ENCODE measurements at regions not wholly inside any gene's neighbourhood (a gene's known extent, or its start where the extent isn't known, plus 50 kb on each side); places are given as distances from the start of the nearest gene placed in this dataset.

DNA sequence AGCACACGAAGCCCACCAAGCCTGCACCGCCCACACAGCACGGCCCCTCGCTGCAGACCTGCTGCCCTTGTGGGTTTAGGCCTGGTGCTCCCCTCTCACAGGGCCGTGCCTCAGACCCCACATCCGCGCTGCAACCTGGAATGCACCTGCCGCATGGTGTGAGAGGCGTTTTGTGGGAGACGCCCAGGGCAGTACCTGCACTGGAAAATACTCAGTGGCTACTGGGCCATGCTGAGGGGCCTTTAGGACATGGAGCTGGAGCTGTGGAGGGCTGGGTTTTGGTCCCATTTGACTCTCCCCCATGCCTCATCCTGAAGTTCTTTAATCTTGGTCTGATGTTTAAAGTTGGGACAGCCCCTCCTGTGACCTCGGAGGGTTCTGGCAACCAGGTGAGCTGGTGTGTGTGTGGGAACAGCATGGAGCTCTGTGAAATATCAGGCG is 116.3 kb downstream of the ERMARD start:
- ChIA-PET CTCF (no interaction called here), POLR2A (no interaction called here)
- Mint-ChIP-seq H3K27me3 (peaks cover 2% of the 10 kb centered on the region), H3K27ac (no peak overlapping the region), H3K4me3 (no peak overlapping the region), H3K36me3 (ENCODE audit: low read depth) (no peaks in the 10 kb centered on the region), H3K4me1 (no peaks in the 10 kb centered on the region), H3K9me3 (peaks cover 6% of the 10 kb centered on the region)
- DNase-seq: no peak

DNA sequence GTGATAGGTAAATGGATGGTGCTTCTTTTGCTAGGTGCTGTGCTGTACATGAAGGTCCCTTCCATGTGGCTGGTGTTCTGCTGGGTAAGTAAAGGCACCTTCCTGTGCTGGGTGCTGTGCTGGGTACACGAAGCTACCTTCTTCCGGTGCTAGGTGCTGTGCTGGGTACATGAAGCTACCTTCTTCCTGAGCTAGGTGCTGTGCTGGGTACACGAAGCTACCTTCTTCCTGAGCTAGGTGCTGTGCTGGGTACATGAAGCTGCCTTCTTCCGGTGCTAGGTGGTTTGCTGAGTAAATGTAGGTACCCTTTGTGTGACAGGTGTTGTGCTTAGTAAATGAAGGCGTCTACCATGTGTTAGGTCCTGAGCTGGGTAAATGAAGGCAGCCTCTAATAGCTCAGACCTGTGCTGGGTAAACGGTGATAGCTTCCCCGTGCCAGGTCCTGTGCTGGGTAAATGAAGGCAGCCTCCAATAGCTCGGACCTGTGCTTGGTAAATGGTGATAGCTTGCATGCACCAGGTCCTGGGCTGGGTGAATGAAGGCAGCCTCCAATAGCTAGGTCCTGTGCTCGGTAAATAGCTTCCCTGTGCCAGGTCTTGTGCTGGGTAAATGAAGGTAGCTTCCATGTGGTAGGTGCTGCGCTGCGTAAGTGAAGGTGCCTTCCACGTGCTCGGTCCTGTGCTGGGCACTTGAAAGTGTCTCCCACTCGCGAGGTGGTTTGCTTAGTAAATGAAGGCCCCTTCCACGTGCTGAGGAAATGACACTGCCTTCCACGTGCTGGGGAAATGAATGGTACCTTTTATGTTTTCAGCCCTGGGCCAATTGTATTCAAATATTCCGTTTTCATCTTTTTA is 115.5 kb downstream of the ERMARD start:
- Mint-ChIP-seq H3K36me3 (ENCODE audit: low read depth) (no peaks in the 10 kb centered on the region), H3K4me3 (no peak overlapping the region), H3K9me3 (peaks cover 6% of the 10 kb centered on the region), H3K4me1 (no peaks in the 10 kb centered on the region), H3K27ac (no peak overlapping the region), H3K27me3 (no peaks in the 10 kb centered on the region)
- no peak for DNase-seq
- ChIA-PET POLR2A (no interaction called here), CTCF (no interaction called here)

DNA sequence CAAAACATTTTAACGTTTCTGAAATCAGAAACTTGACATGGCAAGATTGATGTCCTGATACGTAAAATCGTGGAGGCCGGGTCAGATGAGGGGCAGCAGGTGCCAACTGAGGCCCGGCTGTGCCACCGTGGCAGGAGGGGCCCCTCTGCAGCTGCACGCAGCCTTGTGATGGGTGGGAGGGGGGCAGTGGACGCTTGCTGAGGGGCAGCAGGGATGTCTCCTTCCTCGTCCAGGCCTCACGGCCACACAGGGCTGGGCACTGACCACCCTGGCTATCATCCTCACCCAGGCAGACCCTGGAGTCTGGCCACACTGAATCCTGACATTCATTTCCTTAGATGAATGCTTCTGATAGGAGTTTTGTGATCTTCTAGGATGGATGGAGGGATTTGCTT is 114.7 kb downstream of the ERMARD start:
- H3K36me3 Mint-ChIP-seq (ENCODE audit: low read depth): no peaks in the 10 kb centered on the region
- CTCF ChIA-PET: no interaction called here
- no peak overlapping the region for H3K4me3 Mint-ChIP-seq
- peaks cover 6% of the 10 kb centered on the region for H3K9me3 Mint-ChIP-seq
- POLR2A ChIA-PET: no interaction called here
- no peak for DNase-seq
- no peak overlapping the region for H3K27ac Mint-ChIP-seq
- no peaks in the 10 kb centered on the region for H3K4me1 Mint-ChIP-seq
- no peaks in the 10 kb centered on the region for H3K27me3 Mint-ChIP-seq

GRCh38 chr6:169865346-169866139 is 114.1 kb downstream of the ERMARD start:
- Mint-ChIP-seq H3K27me3 (no peaks in the 10 kb centered on the region), H3K36me3 (ENCODE audit: low read depth) (peaks cover 1% of the 10 kb centered on the region), H3K4me1 (peaks cover 4% of the 10 kb centered on the region), H3K9me3 (peaks cover 6% of the 10 kb centered on the region), H3K4me3 (no peak overlapping the region), H3K27ac (no peak overlapping the region)
- POLR2A ChIA-PET: no interaction called here
- CTCF ChIA-PET: no interaction called here
- no peak for DNase-seq

- H3K27ac Mint-ChIP-seq: no peak overlapping the region
- H3K4me3 Mint-ChIP-seq: no peak overlapping the region
- DNase-seq: no peak
- H3K4me1 Mint-ChIP-seq: peaks cover 7% of the 10 kb centered on the region
- H3K9me3 Mint-ChIP-seq: peaks cover 6% of the 10 kb centered on the region
- POLR2A ChIA-PET: no interaction called here
- CTCF ChIA-PET: interaction anchor here (1.0 kb wide), 1 partner anchor 33 kb away, joined by 4 read pairs; no protein-coding TSS in a partner anchor
- peaks cover 1% of the 10 kb centered on the region for H3K36me3 Mint-ChIP-seq (ENCODE audit: low read depth)
- no peaks in the 10 kb centered on the region for H3K27me3 Mint-ChIP-seq
Measured at GRCh38 chr6:169864148-169865020, 113.0 kb downstream of the ERMARD start.

GRCh38 chr6:169863710-169864109 is 112.3 kb downstream of the ERMARD start:
- ChIA-PET POLR2A (no interaction called here), CTCF (no interaction called here)
- DNase-seq: no peak
- Mint-ChIP-seq H3K36me3 (ENCODE audit: low read depth) (peaks cover 1% of the 10 kb centered on the region), H3K27ac (no peak overlapping the region), H3K27me3 (no peaks in the 10 kb centered on the region), H3K4me3 (no peak overlapping the region), H3K4me1 (peaks cover 7% of the 10 kb centered on the region), H3K9me3 (peaks cover 6% of the 10 kb centered on the region)

DNA sequence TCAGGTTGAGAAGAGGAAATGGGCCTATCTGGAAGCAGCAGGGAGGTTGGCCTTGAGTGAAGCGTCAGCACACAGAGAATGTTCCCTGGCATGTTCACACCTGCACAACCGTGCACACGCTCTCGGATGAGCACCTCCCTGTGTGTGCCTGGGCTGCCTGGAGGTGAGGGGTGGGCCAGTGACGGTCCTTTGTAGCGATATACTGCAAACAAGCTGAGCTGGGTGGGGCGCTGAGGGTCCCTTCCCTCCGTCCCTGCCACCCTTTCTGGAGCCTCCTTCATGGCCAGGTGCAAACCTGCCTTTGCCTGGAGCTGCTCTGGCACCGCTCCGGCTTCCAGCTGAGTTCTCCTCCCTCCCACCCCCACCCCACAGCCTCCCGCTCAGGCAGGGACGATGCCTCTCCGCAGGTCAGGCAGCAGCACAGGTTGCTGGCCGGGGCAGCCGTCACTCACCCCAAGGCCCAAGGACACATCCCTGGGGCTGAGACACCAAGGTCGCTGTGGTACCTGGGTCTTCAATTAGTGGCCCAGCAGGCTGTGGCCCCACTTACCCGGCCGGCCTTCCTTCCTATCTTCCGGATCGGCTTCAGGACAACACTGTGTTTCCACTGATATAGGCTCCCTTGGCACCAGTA is 111.6 kb downstream of the ERMARD start:
- DNase-seq: no peak
- no peak overlapping the region for H3K4me3 Mint-ChIP-seq
- ChIA-PET POLR2A (no interaction called here), CTCF (no interaction called here)
- H3K27ac Mint-ChIP-seq: no peak overlapping the region
- H3K36me3 Mint-ChIP-seq (ENCODE audit: low read depth): peaks cover 1% of the 10 kb centered on the region
- peaks cover 7% of the 10 kb centered on the region for H3K4me1 Mint-ChIP-seq
- no peaks in the 10 kb centered on the region for H3K27me3 Mint-ChIP-seq
- peaks cover 6% of the 10 kb centered on the region for H3K9me3 Mint-ChIP-seq

DNA sequence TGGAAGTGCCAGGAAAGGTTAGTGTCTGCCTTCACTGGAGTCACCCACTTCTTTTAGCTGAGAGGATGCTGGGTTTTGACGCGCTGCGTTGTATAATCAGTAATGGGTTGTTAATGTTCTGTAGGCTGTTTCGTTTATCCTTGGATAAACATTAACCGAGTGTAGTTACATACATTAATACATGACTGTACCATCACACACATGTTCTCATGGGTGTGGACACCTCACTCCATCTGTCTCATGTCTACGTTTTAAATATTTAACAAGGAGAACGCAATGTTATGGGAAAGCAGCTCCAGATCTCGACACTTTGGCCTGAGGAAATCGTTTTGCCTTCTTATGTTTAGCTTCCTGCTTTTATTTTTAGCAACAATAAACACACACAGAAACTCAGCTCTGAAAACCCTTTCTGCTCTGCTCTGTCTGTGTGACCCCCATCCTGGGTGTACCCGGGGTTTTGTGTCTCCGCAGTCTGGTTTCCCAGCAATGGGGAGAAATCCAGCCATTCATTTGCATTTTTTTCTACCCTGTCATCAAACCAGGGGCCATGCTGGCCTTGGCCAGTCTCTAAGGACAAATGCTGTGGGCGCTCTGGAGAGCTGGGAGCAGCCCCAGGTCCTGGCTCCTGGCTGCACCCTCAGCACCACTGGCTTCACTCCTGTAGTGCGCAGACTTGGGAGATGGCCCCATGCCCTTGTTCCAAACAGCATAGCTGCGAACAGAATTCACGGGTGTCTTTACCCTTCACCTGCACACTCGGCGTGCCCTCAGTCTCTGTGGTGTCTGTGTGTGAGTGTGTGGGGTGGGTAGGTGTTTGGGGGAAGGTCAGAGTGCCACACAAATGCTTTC is 110.8 kb downstream of the ERMARD start:
- DNase-seq: no peak
- Mint-ChIP-seq H3K9me3 (peaks cover 14% of the 10 kb centered on the region), H3K4me1 (peaks cover 7% of the 10 kb centered on the region), H3K27ac (no peak overlapping the region), H3K27me3 (no peaks in the 10 kb centered on the region), H3K36me3 (ENCODE audit: low read depth) (peaks cover 1% of the 10 kb centered on the region), H3K4me3 (no peak overlapping the region)
- ChIA-PET POLR2A (no interaction called here), CTCF (no interaction called here)

DNA sequence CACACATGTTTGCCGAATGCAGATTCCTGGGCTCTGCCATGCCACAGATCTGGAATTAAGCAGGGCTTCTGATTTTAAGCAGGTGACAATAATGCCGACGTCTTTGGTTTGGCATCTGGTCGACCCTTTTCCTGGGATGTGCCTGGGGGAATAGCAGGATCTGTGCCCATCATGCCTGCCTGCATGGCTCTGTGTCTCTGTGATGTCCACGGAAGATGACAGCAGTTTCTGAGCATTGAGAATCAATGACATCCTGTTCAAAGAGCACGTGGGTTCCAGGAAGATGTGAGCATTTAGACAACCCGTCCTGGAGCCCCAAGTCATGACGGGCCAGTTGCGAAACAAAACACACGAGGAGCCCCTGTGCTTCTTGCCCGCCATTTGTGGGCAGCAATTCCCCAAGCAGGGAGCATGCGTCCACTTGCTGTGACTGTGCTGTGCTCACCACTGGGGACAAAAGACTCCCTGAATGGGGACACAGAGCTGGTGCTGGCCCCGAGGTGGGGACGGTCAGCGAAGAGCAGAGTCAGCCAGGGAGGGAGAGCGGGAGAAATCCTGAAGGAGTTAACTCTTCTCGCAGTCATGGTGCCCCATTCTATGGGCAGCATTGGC is 110.1 kb downstream of the ERMARD start:
- Mint-ChIP-seq H3K4me3 (no peak overlapping the region), H3K36me3 (ENCODE audit: low read depth) (peaks cover 1% of the 10 kb centered on the region), H3K27me3 (no peaks in the 10 kb centered on the region), H3K9me3 (peaks cover 15% of the 10 kb centered on the region), H3K27ac (no peak overlapping the region), H3K4me1 (peaks cover 7% of the 10 kb centered on the region)
- CTCF ChIA-PET: no interaction called here
- no peak for DNase-seq
- POLR2A ChIA-PET: no interaction called here

DNA sequence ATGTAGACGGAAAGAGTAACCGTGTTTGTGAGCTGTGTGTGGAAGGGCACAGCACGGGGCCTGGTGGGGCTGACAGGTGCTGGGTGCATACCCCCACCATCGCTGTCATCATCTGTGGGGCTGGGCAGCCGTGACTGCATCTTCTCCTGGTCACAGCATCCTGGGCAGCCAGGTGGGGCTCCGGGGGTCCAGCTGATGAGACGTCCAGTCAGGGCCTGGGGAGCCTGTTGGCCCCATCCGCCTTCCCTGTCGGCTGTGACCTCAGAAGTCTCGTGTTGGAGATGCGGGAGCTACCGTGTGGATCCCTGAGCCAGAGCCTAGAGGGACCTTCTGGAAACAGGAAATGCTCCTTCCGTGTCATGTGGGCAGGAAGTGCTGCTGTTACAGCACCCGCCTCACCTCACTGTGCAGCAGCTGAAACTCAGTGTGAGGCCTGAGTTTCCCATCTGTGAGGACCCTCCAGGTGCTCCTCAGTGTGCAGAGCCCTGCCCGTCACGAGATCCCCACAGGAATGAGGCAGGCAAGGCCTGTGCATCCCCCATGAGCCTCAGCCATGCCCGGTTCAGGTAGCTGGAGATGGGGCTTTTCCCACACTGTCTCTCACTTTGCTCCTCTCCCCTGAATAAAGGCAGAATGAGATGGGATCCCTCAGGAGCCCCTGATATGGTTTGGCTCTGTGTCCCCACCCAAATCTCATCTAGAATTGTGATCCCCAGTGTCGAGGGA is 108.7 kb downstream of the ERMARD start:
- no peak overlapping the region for H3K4me3 Mint-ChIP-seq
- DNase-seq: no peak
- no peaks in the 10 kb centered on the region for H3K27me3 Mint-ChIP-seq
- peaks cover 1% of the 10 kb centered on the region for H3K36me3 Mint-ChIP-seq (ENCODE audit: low read depth)
- peaks cover 15% of the 10 kb centered on the region for H3K9me3 Mint-ChIP-seq
- H3K27ac Mint-ChIP-seq: no peak overlapping the region
- ChIA-PET CTCF (interaction anchor here (0.7 to 1.3 kb wide), 2 partner anchors 17 to 29 kb away, joined by 3 read pairs; no protein-coding TSS in a partner anchor), POLR2A (no interaction called here)
- peaks cover 7% of the 10 kb centered on the region for H3K4me1 Mint-ChIP-seq

DNA sequence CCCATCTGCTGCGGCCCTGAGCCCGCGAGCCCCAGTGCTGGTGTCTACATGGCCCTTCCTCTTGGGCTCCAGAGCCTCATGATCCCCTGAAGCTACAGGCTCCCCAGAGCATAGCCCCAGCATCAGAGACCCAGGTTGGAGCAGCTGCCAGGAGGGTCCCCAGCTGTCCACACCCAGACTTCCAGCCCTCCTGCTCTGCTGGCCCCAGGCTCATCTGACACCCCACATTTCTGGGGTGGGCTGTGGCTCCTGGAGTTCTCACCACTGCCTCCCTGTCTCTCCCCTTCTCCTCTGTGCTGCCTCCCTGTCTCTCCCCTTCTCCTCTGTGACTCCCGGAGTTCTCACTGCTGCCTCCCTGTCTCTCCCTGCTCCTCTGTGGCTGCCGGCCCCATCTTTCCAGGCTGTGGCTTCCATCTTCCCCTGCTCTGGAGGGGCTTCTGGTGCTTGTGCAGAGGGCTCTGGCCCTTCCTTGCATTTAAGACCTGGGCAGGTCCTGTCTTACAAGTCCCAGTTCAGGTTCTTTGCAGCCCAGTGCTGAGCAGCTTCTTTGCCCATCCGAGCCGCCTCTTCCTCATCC is 108.1 kb downstream of the ERMARD start:
- DNase-seq: no peak
- Mint-ChIP-seq H3K9me3 (peaks cover 15% of the 10 kb centered on the region), H3K4me3 (no peak overlapping the region), H3K27me3 (no peaks in the 10 kb centered on the region), H3K36me3 (ENCODE audit: low read depth) (peaks cover 1% of the 10 kb centered on the region), H3K27ac (no peak overlapping the region), H3K4me1 (peaks cover 7% of the 10 kb centered on the region)
- ChIA-PET POLR2A (no interaction called here), CTCF (interaction anchor here (0.7 to 1.3 kb wide), 2 partner anchors 17 to 28 kb away, joined by 3 read pairs; no protein-coding TSS in a partner anchor)

Measured in activated CD4-positive, alpha-beta T cell treated with anti-CD3 and anti-CD28 coated beads, Interleukin-2, amount 10 ng/mL, durations not matched to agents 7 days and 5 days (primary cell).